GM12801 (cell line): ENCODE measurements at regions not wholly inside any gene's neighbourhood (a gene's known extent, or its start where the extent isn't known, plus 50 kb on each side); places are given as distances from the start of the nearest gene placed in this dataset.

Experiments used
- CTCF ChIP-seq: IDR thresholded peaks from one replicate; pipeline ENCODE4 v1.5.1; 2011; ENCODE audit warnings: control low read depth; ENCODE audit not compliant: insufficient read length; ENCODE audit errors: extremely low read depth

- no peak for TF ChIP-seq CTCF
Measured at GRCh38 chr12:16788506-16789203, 182.7 kb upstream of the LMO3 start.

- TF ChIP-seq CTCF, result no peak
Measured at GRCh38 chr12:16785953-16786352, 180.0 kb upstream of the LMO3 start.

GRCh38 chr12:16785524-16785923 lies 179.6 kb upstream of the LMO3 start:
- no peak for TF ChIP-seq CTCF

GRCh38 chr12:16766736-16767135 lies 160.8 kb upstream of the LMO3 start:
- TF ChIP-seq CTCF, result no peak

GRCh38 chr12:16763901-16764300 lies 157.9 kb upstream of the LMO3 start:
- TF ChIP-seq CTCF, result no peak

GRCh38 chr12:16756833-16757555 lies 151.0 kb upstream of the LMO3 start:
- no peak for TF ChIP-seq CTCF

GRCh38 chr12:16730772-16731171 lies 124.8 kb upstream of the LMO3 start:
- TF ChIP-seq CTCF, result no peak
